Eye (tissue), 1 donor: ENCODE measurements at regions not wholly inside any gene's neighbourhood (a gene's known extent, or its start where the extent isn't known, plus 50 kb on each side); places are given as distances from the start of the nearest gene placed in this dataset.
A peak's percentile ranks its signal among the peaks of the same experiment; 100 is the strongest.

Experiments
- DNase-seq: peaks from one replicate; pipeline ENCODE4 v3.0.0-alpha.2; 2015

DNA sequence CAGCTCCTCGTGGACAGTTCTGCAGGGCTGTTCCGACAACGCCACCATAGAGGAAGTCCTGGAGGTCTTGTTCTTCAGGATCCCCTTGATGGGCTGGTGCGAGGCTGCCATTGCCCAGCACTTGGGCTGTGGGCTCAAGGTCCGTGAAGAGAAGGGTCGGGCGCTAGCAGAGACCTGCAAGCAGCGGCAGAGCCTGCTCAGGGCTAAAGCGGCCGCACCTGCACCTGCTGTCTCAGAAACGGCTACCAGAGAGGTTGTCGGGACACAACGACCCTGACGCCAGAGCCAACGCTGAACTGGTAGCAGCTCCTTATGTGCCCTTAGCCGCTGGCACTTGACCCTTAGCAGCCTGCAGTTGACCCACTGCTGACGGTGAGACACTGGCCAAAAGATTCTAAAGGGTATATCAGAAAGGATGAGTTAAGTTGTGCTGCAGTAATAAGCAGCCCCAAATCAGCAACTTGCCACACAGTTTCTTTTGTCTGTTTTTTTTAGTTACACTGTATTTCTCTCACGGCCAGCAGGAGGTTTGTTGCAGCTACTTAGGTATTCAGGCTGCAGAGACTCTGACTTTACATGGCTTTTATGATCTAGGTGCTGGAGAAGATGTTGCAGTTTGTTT is 55.5 kb upstream of the ST6GAL2 start:
- no peak for DNase-seq

GRCh38 chr2:106943468-106944200 is 57.7 kb upstream of the ST6GAL2 start:
- DNase-seq = no peak

DNA sequence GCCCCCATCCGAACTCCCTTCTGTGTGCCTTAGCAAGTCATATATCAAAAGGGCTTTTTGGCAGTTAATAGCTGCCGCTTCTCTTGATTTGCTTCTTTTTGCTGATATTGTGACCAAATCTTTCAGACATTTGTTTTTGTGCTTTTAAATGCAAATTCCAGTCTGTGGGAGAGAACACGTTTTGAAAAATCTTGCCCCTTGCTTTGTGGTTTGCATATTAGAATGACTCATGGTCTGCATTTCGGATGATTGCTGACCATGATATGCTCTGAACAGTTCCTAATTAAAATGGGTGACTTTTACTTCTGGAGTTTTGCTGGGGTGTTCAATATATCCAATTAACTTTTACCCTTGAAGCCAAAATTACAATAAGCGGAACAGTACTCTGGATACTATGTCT is 58.2 kb upstream of the ST6GAL2 start:
- DNase-seq = no peak

DNA sequence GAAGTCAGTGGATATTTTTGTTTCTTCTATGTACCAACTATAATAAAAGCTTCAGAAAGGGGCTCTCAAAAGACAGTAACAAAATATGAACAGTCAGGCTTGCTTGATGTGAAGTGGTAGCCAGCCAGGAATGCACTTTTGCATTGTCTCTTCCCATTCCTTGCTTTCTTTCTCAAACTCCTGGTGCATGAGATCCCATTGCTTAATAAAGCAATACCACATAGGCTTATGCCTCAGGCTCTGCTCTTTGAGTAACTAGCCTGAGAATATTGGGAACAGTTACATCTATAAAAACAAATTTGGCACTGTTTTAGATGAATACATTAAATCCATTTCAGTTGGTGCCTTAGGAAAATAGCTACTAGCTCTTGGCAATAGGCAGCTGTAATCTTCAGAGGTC is 62.6 kb upstream of the ST6GAL2 start:
- DNase-seq = no peak

GRCh38 chr2:106953236-106953635 is 67.3 kb upstream of the ST6GAL2 start:
- no peak for DNase-seq

- no peak for DNase-seq
Measured at GRCh38 chr2:106953779-106954178, 67.8 kb upstream of the ST6GAL2 start.

GRCh38 chr2:106954304-106954703 is 68.3 kb upstream of the ST6GAL2 start:
- DNase-seq = no peak

GRCh38 chr2:106956416-106956815 is 70.4 kb upstream of the ST6GAL2 start:
- peak; percentile 89 for DNase-seq

- peak; percentile 90 for DNase-seq
Measured at GRCh38 chr2:106956879-106957278, 70.9 kb upstream of the ST6GAL2 start.

GRCh38 chr2:106959975-106960682 is 74.2 kb upstream of the ST6GAL2 start:
- no peak for DNase-seq

DNA sequence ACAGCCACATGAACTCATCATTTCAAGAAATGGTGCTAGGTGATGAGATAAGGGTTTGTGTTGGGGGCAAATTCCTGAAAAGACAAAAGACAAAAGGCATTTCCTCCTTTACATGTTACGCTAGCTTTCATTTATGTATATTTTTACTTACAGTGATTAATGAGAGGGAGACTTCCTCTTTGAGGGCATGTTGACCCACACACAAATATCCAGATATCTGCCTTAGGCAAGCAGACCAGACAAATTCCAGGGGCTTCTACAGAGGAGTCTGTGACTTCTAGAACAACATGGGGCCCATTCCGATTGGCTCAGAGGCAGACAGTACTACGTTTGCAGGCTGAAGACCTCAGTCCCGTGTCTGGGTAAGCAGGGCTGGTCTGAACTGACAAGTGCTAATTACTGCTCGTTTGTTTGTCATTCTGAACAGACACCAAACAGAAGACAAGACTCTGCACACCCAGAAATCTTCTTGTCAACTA is 74.8 kb upstream of the ST6GAL2 start:
- DNase-seq = peak; percentile 37

- no peak for DNase-seq
Measured at GRCh38 chr2:106961328-106961727, 75.4 kb upstream of the ST6GAL2 start.

GRCh38 chr2:106963156-106963555 is 77.2 kb upstream of the ST6GAL2 start:
- DNase-seq = no peak

GRCh38 chr2:106963893-106964292 is 77.9 kb upstream of the ST6GAL2 start:
- no peak for DNase-seq

DNA sequence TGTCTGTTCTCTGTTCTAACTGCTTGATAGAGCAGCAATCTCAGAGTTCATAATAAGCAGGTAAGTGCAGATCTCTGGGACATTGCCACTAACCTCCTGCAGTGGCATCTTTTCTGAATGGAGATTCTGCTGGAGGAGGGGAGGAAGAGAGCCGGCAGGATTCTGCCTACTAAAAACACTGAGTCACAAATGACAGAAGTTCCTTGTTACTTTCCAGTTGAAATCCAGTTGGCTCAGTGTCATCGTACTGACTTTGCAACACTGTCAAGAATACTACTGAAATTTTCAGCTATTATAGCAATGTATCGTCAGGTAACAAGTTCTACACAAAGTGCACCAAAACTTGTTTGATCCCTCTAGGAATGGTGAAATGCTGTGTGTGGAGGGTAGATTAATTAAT is 79.6 kb upstream of the ST6GAL2 start:
- no peak for DNase-seq

GRCh38 chr2:106969777-106970176 is 83.8 kb upstream of the ST6GAL2 start:
- DNase-seq = no peak

DNA sequence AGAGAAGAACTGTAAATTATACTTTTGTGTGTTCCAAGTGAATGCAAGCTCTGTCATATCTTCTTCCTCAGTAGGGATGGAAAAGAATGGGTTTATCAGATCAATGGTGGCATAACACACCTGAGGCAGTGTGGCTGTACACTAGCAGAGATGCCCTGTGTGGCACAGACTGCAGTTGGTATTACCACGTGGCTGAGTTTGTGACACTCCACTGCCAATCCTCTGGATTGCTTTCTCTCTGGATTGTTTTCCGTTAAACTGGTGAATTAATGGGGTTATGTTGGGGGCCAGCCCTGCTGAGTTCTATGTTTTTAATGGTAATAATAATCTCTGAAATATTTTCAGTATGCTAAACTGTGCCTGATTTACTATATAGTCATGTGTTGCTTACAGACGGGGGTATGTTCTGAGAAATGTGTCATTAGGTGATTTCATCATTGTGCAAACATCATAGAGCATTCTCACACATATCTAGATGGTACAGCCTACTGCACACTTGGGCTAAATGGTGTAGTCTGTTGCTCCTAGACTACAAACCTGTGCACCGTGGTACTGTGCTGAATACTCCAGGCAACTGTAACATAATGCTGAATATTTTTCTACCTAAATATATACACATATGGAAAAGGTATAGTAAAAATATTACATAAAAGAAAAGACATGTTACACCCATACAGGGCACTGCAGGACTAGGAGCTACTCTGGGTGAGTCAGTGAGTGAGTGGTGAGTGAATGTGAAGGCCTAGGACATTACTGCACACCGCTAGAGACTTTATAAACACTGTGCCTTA is 84.7 kb upstream of the ST6GAL2 start:
- no peak for DNase-seq

DNA sequence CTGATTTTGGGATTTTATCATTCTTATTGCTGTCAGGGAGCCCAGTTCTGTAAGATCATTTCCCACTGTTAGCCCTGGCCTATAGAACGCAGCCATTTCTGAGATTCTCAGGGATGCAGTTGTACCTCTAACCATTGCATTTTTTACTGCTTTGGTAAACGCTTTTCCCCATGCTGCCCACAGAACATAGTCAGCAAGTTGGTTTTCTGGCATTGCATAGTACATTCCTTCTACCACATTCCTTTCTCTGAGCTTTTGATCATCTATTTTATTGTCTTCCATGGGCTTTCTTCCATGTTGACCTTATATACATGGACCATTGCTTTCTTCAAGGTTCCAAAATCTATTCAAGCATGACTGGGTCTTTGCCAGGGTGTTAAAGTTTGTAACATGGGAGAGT is 86.8 kb upstream of the ST6GAL2 start:
- no peak for DNase-seq

- DNase-seq = no peak
Measured at GRCh38 chr2:106974891-106975290, 88.9 kb upstream of the ST6GAL2 start.

GRCh38 chr2:106975641-106976040 is 89.7 kb upstream of the ST6GAL2 start:
- DNase-seq = no peak

GRCh38 chr2:106976548-106976947 is 90.6 kb upstream of the ST6GAL2 start:
- no peak for DNase-seq

GRCh38 chr2:106977717-106978116 is 91.8 kb upstream of the ST6GAL2 start:
- peak; percentile 45 for DNase-seq

GRCh38 chr2:106978647-106979046 is 92.7 kb upstream of the ST6GAL2 start:
- no peak for DNase-seq
